ENCODE measurements at regions not wholly inside any gene's neighbourhood (a gene's known extent, or its start where the extent isn't known, plus 50 kb on each side); places are given as distances from the start of the nearest gene placed in this dataset.
"Not testable (repeated sequence)": the region's sequence is repeated elsewhere in the genome, so short reads cannot be mapped to it uniquely, and the experiment has no call there.

GRCh38 chr14:71432334-71433110 is 499.7 kb upstream of the RGS6 start:
- H3K4me3 Mint-ChIP-seq = no peak overlapping the region
- H3K27me3 Mint-ChIP-seq = no peaks in the 10 kb centered on the region
- DNase-seq (ENCODE audit: low spot score in 2 of 2) = no peak
- peak; percentile 44 for ATAC-seq (ENCODE audit: low read depth)
- peaks cover 28% of the 10 kb centered on the region for H3K4me1 Mint-ChIP-seq
- H3K27ac Mint-ChIP-seq = peak overlapping the region; percentile 83
- H3K9me3 Mint-ChIP-seq = peaks cover under 1% of the 10 kb centered on the region
- H3K36me3 Mint-ChIP-seq = peaks cover 10% of the 10 kb centered on the region

- no peak for ATAC-seq (ENCODE audit: low read depth)
- Mint-ChIP-seq H3K9me3 (no peaks in the 10 kb centered on the region), H3K27me3 (no peaks in the 10 kb centered on the region), H3K4me1 (peaks cover 32% of the 10 kb centered on the region), H3K27ac (peak overlapping the region; percentile 83), H3K4me3 (no peak overlapping the region), H3K36me3 (peaks cover 12% of the 10 kb centered on the region)
- no peak for DNase-seq (ENCODE audit: low spot score in 2 of 2)
These were observed 498.9 kb upstream of the RGS6 start for GRCh38 chr14:71433303-71433702.

GRCh38 chr14:71435641-71436040 is 496.6 kb upstream of the RGS6 start:
- not testable (repeated sequence) for H3K27ac Mint-ChIP-seq

GRCh38 chr14:71437870-71438269 is 494.4 kb upstream of the RGS6 start:
- Mint-ChIP-seq H3K27ac (peak overlapping the region; percentile 2), H3K4me3 (no peak overlapping the region), H3K4me1 (peaks cover 13% of the 10 kb centered on the region), H3K27me3 (no peaks in the 10 kb centered on the region), H3K9me3 (no peaks in the 10 kb centered on the region), H3K36me3 (peaks cover 18% of the 10 kb centered on the region)
- no peak for DNase-seq (ENCODE audit: low spot score in 2 of 2)
- no peak for ATAC-seq (ENCODE audit: low read depth)

More at GRCh38 chr14:71435641-71436040, 496.6 kb upstream of the RGS6 start:
- peaks cover 15% of the 10 kb centered on the region for H3K36me3 Mint-ChIP-seq
- not testable (repeated sequence) for H3K4me3 Mint-ChIP-seq; DNase-seq (ENCODE audit: low spot score in 2 of 2); ATAC-seq (ENCODE audit: low read depth); H3K9me3 Mint-ChIP-seq; H3K27me3 Mint-ChIP-seq
- peaks cover 27% of the 10 kb centered on the region for H3K4me1 Mint-ChIP-seq

- no peak for DNase-seq (ENCODE audit: low spot score in 2 of 2)
- Mint-ChIP-seq H3K27ac (peak overlapping the region; percentile 2), H3K27me3 (no peaks in the 10 kb centered on the region)
These were observed 493.5 kb upstream of the RGS6 start for GRCh38 chr14:71438684-71439083.

GRCh38 chr14:71441126-71441525 is 491.1 kb upstream of the RGS6 start:
- Mint-ChIP-seq H3K4me1 (peaks cover 16% of the 10 kb centered on the region), H3K36me3 (peaks cover 10% of the 10 kb centered on the region), H3K27me3 (no peaks in the 10 kb centered on the region), H3K9me3 (no peaks in the 10 kb centered on the region), H3K4me3 (no peak overlapping the region), H3K27ac (no peak overlapping the region)
- no peak for ATAC-seq (ENCODE audit: low read depth)
- no peak for DNase-seq (ENCODE audit: low spot score in 2 of 2)

More at GRCh38 chr14:71438684-71439083, 493.5 kb upstream of the RGS6 start:
- Mint-ChIP-seq H3K9me3 (no peaks in the 10 kb centered on the region), H3K4me1 (peaks cover 12% of the 10 kb centered on the region), H3K4me3 (no peak overlapping the region), H3K36me3 (peaks cover 18% of the 10 kb centered on the region)
- no peak for ATAC-seq (ENCODE audit: low read depth)

- H3K27ac Mint-ChIP-seq = peak overlapping the region; percentile 42
- H3K4me1 Mint-ChIP-seq = peaks cover 11% of the 10 kb centered on the region
- DNase-seq (ENCODE audit: low spot score in 2 of 2) (no peak), ATAC-seq (ENCODE audit: low read depth) (no peak)
- H3K4me3 Mint-ChIP-seq = no peak overlapping the region
- no peaks in the 10 kb centered on the region for H3K9me3 Mint-ChIP-seq
- H3K36me3 Mint-ChIP-seq = peaks cover 5% of the 10 kb centered on the region
- H3K27me3 Mint-ChIP-seq = no peaks in the 10 kb centered on the region
These were observed 488.0 kb upstream of the RGS6 start for GRCh38 chr14:71444030-71444822.

- no peaks in the 10 kb centered on the region for H3K9me3 Mint-ChIP-seq
- ATAC-seq (ENCODE audit: low read depth) (no peak), DNase-seq (ENCODE audit: low spot score in 2 of 2) (no peak)
- H3K4me1 Mint-ChIP-seq = peaks cover 9% of the 10 kb centered on the region
- H3K4me3 Mint-ChIP-seq = no peak overlapping the region
- peaks cover 6% of the 10 kb centered on the region for H3K36me3 Mint-ChIP-seq
- no peak overlapping the region for H3K27ac Mint-ChIP-seq
- H3K27me3 Mint-ChIP-seq = no peaks in the 10 kb centered on the region
These were observed 483.6 kb upstream of the RGS6 start for GRCh38 chr14:71448431-71449315.

- Mint-ChIP-seq H3K27ac (no peak overlapping the region), H3K9me3 (no peaks in the 10 kb centered on the region), H3K36me3 (peaks cover 6% of the 10 kb centered on the region), H3K4me3 (no peak overlapping the region), H3K4me1 (peaks cover 7% of the 10 kb centered on the region), H3K27me3 (no peaks in the 10 kb centered on the region)
- no peak for ATAC-seq (ENCODE audit: low read depth)
- no peak for DNase-seq (ENCODE audit: low spot score in 2 of 2)
These were observed 482.7 kb upstream of the RGS6 start for GRCh38 chr14:71449316-71450055.

- peaks cover 8% of the 10 kb centered on the region for H3K4me1 Mint-ChIP-seq
These were observed 480.7 kb upstream of the RGS6 start for GRCh38 chr14:71451501-71451900.

GRCh38 chr14:71452539-71452938 is 479.7 kb upstream of the RGS6 start:
- Mint-ChIP-seq H3K4me1 (peaks cover 10% of the 10 kb centered on the region), H3K27ac (no peak overlapping the region), H3K9me3 (no peaks in the 10 kb centered on the region), H3K27me3 (no peaks in the 10 kb centered on the region), H3K36me3 (peaks cover 6% of the 10 kb centered on the region), H3K4me3 (no peak overlapping the region)
- ATAC-seq (ENCODE audit: low read depth) (no peak), DNase-seq (ENCODE audit: low spot score in 2 of 2) (no peak)

More at GRCh38 chr14:71451501-71451900, 480.7 kb upstream of the RGS6 start:
- no peak for DNase-seq (ENCODE audit: low spot score in 2 of 2)
- no peaks in the 10 kb centered on the region for H3K27me3 Mint-ChIP-seq
- H3K4me3 Mint-ChIP-seq = no peak overlapping the region
- peaks cover 6% of the 10 kb centered on the region for H3K36me3 Mint-ChIP-seq
- no peak for ATAC-seq (ENCODE audit: low read depth)
- H3K9me3 Mint-ChIP-seq = no peaks in the 10 kb centered on the region
- H3K27ac Mint-ChIP-seq = no peak overlapping the region

GRCh38 chr14:71452987-71453386 is 479.2 kb upstream of the RGS6 start:
- no peak overlapping the region for H3K4me3 Mint-ChIP-seq
- no peaks in the 10 kb centered on the region for H3K27me3 Mint-ChIP-seq
- peaks cover 7% of the 10 kb centered on the region for H3K4me1 Mint-ChIP-seq
- DNase-seq (ENCODE audit: low spot score in 2 of 2) (no peak), ATAC-seq (ENCODE audit: low read depth) (no peak)
- no peak overlapping the region for H3K27ac Mint-ChIP-seq
- H3K9me3 Mint-ChIP-seq = no peaks in the 10 kb centered on the region
- peaks cover 6% of the 10 kb centered on the region for H3K36me3 Mint-ChIP-seq

GRCh38 chr14:71454010-71454409 is 478.2 kb upstream of the RGS6 start:
- H3K9me3 Mint-ChIP-seq = no peaks in the 10 kb centered on the region
- no peaks in the 10 kb centered on the region for H3K27me3 Mint-ChIP-seq
- DNase-seq (ENCODE audit: low spot score in 2 of 2) = no peak
- peaks cover 5% of the 10 kb centered on the region for H3K4me1 Mint-ChIP-seq
- H3K27ac Mint-ChIP-seq = no peak overlapping the region
- no peak for ATAC-seq (ENCODE audit: low read depth)
- H3K36me3 Mint-ChIP-seq = peaks cover 5% of the 10 kb centered on the region
- no peak overlapping the region for H3K4me3 Mint-ChIP-seq
